ENCODE measurements at regions not wholly inside any gene's neighbourhood (a gene's known extent, or its start where the extent isn't known, plus 50 kb on each side); places are given as distances from the start of the nearest gene placed in this dataset.

DNA sequence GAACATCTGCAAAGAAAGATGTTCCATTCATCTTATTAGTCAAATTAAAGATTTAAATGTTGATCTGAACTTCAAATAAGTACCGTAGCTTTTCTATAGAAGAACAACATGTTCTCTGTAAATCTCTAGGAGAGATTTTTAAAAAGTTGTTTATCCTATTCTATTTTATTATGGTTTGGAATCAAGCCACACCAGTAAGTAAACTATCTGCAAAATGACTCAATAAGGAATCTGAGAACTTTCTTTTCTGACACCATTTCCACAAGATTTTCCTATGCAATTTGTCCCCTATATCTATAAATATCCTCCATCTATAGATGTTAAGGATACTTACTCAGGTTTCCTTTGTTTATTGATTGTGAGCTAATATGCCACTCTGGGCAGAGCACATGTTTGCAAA lies 736.6 kb downstream of the CBLN2 start:
- no peak for DNase-seq (ENCODE audit: low read depth, low spot score)
- H3K36me3 ChIP-seq (ENCODE audit: control insufficient read depth, insufficient read depth, low read length), result no peaks in the 10 kb centered on the region
- no peak overlapping the region for H3K4me3 ChIP-seq (ENCODE audit: low read depth in 2 of 2, low read length in 2 of 2)
- in situ Hi-C loops (cut with HindIII; ENCODE audit: low pct_unique_long_range_greater_than_20kb, low sequenced_read_pairs) (no loop called here), intact Hi-C loops (cut with micrococcal nuclease; ENCODE audit: unreplicated experiment) (no loop called here)
- TF ChIP-seq SIN3A (IDR thresholded peaks at IDR 0.05; ENCODE audit: borderline replicate concordance, insufficient read depth, low read depth, low read length) (no peak), TCF7L2 (IDR thresholded peaks at IDR 0.05; ENCODE audit: low read depth, low read length) (no peak)
- no peaks in the 10 kb centered on the region for H3K4me1 ChIP-seq (ENCODE audit: control insufficient read depth, insufficient read depth, low read length)
- no TSS peak for BruUV-seq (replicated peaks)
- CTCF ChIA-PET, result no interaction called here
- no peak overlapping the region for H3K27ac ChIP-seq (ENCODE audit: low read length)
- no peaks in the 10 kb centered on the region for H3K9me3 ChIP-seq (ENCODE audit: control insufficient read depth, insufficient read depth, low read depth, low read length)
- H3K27me3 ChIP-seq (ENCODE audit: control insufficient read depth, insufficient read depth, low read length), result no peaks in the 10 kb centered on the region
- ATAC-seq, result no peak
- POLR2A ChIA-PET, result no interaction called here

GRCh38 chr18:71798986-71799673 lies 745.0 kb downstream of the CBLN2 start:
- no TSS peak for BruUV-seq (replicated peaks)
- Histone ChIP-seq H3K4me1 (ENCODE audit: control insufficient read depth, insufficient read depth, low read length) (no peaks in the 10 kb centered on the region), H3K9me3 (ENCODE audit: control insufficient read depth, insufficient read depth, low read depth, low read length) (no peaks in the 10 kb centered on the region), H3K27me3 (ENCODE audit: control insufficient read depth, insufficient read depth, low read length) (no peaks in the 10 kb centered on the region), H3K36me3 (ENCODE audit: control insufficient read depth, insufficient read depth, low read length) (no peaks in the 10 kb centered on the region), H3K27ac (ENCODE audit: low read length) (no peak overlapping the region), H3K4me3 (ENCODE audit: low read depth in 2 of 2, low read length in 2 of 2) (no peak overlapping the region)
- POLR2A ChIA-PET, result no interaction called here
- intact Hi-C loops (cut with micrococcal nuclease; ENCODE audit: unreplicated experiment), result no loop called here
- TF ChIP-seq SIN3A (IDR thresholded peaks at IDR 0.05; ENCODE audit: borderline replicate concordance, insufficient read depth, low read depth, low read length) (no peak), POLR2AphosphoS5 (IDR thresholded peaks at IDR 0.05; ENCODE audit: low read depth, low read length) (no peak), TCF7L2 (IDR thresholded peaks at IDR 0.05; ENCODE audit: low read depth, low read length) (no peak), CTCF (IDR thresholded peaks at IDR 0.05) (no peak)
- TF ChIP-seq, protein P1, sequence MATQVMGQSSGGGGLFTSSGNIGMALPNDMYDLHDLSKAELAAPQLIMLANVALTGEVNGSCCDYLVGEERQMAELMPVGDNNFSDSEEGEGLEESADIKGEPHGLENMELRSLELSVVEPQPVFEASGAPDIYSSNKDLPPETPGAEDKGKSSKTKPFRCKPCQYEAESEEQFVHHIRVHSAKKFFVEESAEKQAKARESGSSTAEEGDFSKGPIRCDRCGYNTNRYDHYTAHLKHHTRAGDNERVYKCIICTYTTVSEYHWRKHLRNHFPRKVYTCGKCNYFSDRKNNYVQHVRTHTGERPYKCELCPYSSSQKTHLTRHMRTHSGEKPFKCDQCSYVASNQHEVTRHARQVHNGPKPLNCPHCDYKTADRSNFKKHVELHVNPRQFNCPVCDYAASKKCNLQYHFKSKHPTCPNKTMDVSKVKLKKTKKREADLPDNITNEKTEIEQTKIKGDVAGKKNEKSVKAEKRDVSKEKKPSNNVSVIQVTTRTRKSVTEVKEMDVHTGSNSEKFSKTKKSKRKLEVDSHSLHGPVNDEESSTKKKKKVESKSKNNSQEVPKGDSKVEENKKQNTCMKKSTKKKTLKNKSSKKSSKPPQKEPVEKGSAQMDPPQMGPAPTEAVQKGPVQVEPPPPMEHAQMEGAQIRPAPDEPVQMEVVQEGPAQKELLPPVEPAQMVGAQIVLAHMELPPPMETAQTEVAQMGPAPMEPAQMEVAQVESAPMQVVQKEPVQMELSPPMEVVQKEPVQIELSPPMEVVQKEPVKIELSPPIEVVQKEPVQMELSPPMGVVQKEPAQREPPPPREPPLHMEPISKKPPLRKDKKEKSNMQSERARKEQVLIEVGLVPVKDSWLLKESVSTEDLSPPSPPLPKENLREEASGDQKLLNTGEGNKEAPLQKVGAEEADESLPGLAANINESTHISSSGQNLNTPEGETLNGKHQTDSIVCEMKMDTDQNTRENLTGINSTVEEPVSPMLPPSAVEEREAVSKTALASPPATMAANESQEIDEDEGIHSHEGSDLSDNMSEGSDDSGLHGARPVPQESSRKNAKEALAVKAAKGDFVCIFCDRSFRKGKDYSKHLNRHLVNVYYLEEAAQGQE (IDR thresholded peaks at IDR 0.05; ENCODE audit: insufficient read depth in 1 of 2, low read depth in 2 of 2, low read length in 1 of 2), result no peak
- ATAC-seq, result no peak
- CTCF ChIA-PET, result no interaction called here
- in situ Hi-C loops (cut with HindIII; ENCODE audit: low pct_unique_long_range_greater_than_20kb, low sequenced_read_pairs), result no loop called here
- no peak for DNase-seq (ENCODE audit: low read depth, low spot score)

- Histone ChIP-seq H3K4me3 (ENCODE audit: low read depth in 2 of 2, low read length in 2 of 2) (no peak overlapping the region), H3K4me1 (ENCODE audit: control insufficient read depth, insufficient read depth, low read length) (no peaks in the 10 kb centered on the region), H3K27me3 (ENCODE audit: control insufficient read depth, insufficient read depth, low read length) (no peaks in the 10 kb centered on the region), H3K27ac (ENCODE audit: low read length) (no peak overlapping the region), H3K36me3 (ENCODE audit: control insufficient read depth, insufficient read depth, low read length) (no peaks in the 10 kb centered on the region), H3K9me3 (ENCODE audit: control insufficient read depth, insufficient read depth, low read depth, low read length) (no peaks in the 10 kb centered on the region)
- BruUV-seq (replicated peaks), result no TSS peak
- TF ChIP-seq, protein P1 (IDR thresholded peaks at IDR 0.05; ENCODE audit: insufficient read depth in 1 of 2, low read depth in 2 of 2, low read length in 1 of 2), result no peak
- TF ChIP-seq TCF7L2 (IDR thresholded peaks at IDR 0.05; ENCODE audit: low read depth, low read length) (no peak), CTCF (IDR thresholded peaks at IDR 0.05) (no peak), SIN3A (IDR thresholded peaks at IDR 0.05; ENCODE audit: borderline replicate concordance, insufficient read depth, low read depth, low read length) (no peak), POLR2AphosphoS5 (IDR thresholded peaks at IDR 0.05; ENCODE audit: low read depth, low read length) (no peak)
- CTCF ChIA-PET, result no interaction called here
- in situ Hi-C loops (cut with HindIII; ENCODE audit: low pct_unique_long_range_greater_than_20kb, low sequenced_read_pairs), result no loop called here
- POLR2A ChIA-PET, result no interaction called here
- no peak for ATAC-seq
- intact Hi-C loops (cut with micrococcal nuclease; ENCODE audit: unreplicated experiment), result no loop called here
- DNase-seq (ENCODE audit: low read depth, low spot score), result no peak
Observed at GRCh38 chr18:71797554-71797953, 746.6 kb downstream of the CBLN2 start.
